H1 (cell line): ENCODE measurements at regions not wholly inside any gene's neighbourhood (a gene's known extent, or its start where the extent isn't known, plus 50 kb on each side); places are given as distances from the start of the nearest gene placed in this dataset.

Experiments
- CTCF ChIA-PET: fragments of 300-600 bp; sonication (Branson Sonifier 250); formaldehyde crosslinking; loops from one replicate; lab custom pipeline; 2021; ENCODE audit not compliant: partially characterized antibody; lab: Charles Lee
- POLR2A ChIA-PET: fragments of 300-600 bp; sonication (Branson Sonifier 250); formaldehyde crosslinking; loops from one replicate; lab custom pipeline; 2021; ENCODE audit warnings: inconsistent platforms; ENCODE audit not compliant: partially characterized antibody; lab: Charles Lee
- DNase-seq, 2 experiments: peaks; one replicate each; pipeline versions ENCODE4 v3.0.0 to v3.0.0-alpha.2; 2010 to 2022; ENCODE audit warnings: low spot score in 2 of 2, low read depth in 1 of 2, mixed read lengths in 1 of 2
- FAIRE-seq: peaks from 2 replicates; lab custom pipeline; 2011; peaks lifted over from hg19 to GRCh38; lab: Jason Lieb, UNC
- H2AFZ ChIP-seq: 2 replicates; pipeline ENCODE4 v1.8.1; 2012; ENCODE audit warnings: low read length, inconsistent platforms
- H2AK5ac ChIP-seq: 2 replicates; pipeline ENCODE4 v1.6.1; 2013; ENCODE audit warnings: low read depth, low read length
- H2BK120ac ChIP-seq: replicated peaks from 2 replicates; pipeline ENCODE3; 2013; ENCODE audit warnings: low read depth, low read length, inconsistent platforms
- H2BK12ac ChIP-seq: 2 replicates; pipeline ENCODE4 v1.6.1; 2013; ENCODE audit warnings: low read depth, low read length
- H2BK15ac ChIP-seq: 2 replicates; pipeline ENCODE4 v1.6.1; 2013; ENCODE audit warnings: low read length
- H2BK20ac ChIP-seq: 2 replicates; pipeline ENCODE4 v1.6.1; 2013; ENCODE audit warnings: low read length
- H2BK5ac ChIP-seq: 2 replicates; pipeline ENCODE4 v1.6.1; 2013; ENCODE audit warnings: low read depth, low read length
- H3K14ac ChIP-seq: 2 replicates; pipeline ENCODE4 v1.6.1; 2013; ENCODE audit warnings: inconsistent platforms; ENCODE audit not compliant: insufficient read length
- H3K18ac ChIP-seq: 2 replicates; pipeline ENCODE4 v1.6.1; 2013; ENCODE audit warnings: low read length; ENCODE audit errors: extremely low read depth
- H3K23ac ChIP-seq: 2 replicates; pipeline ENCODE4 v1.6.1; 2013; ENCODE audit warnings: inconsistent platforms; ENCODE audit not compliant: insufficient read length
- H3K23me2 ChIP-seq: 2 replicates; pipeline ENCODE4 v1.6.1; 2013; ENCODE audit warnings: low read depth, low read length
- H3K27ac ChIP-seq: 2 replicates; pipeline ENCODE4 v1.6.1; 2011; ENCODE audit warnings: low read depth, low read length, inconsistent platforms
- H3K27me3 ChIP-seq, 4 experiments: replicated peaks in 1 of 4; 1 replicate in 1 of 4; 2 replicates in 3 of 4; pipeline versions ENCODE4 v1.6.1 to v1.8.1; 2011 to 2013; ENCODE audit warnings: low read length in 3 of 4, mild to moderate bottlenecking in 3 of 4, inconsistent platforms in 2 of 4, mixed read lengths in 2 of 4, moderate library complexity in 1 of 4; ENCODE audit not compliant: control insufficient read depth in 3 of 4, insufficient read depth in 3 of 4; ENCODE audit errors: extremely low read depth in 1 of 4
- H3K36me3 ChIP-seq, 4 experiments: 2 replicates each; pipeline versions ENCODE4 v1.6.1 to v1.8.1; 2011 to 2013; ENCODE audit warnings: mild to moderate bottlenecking in 4 of 4, low read length in 3 of 4, moderate library complexity in 2 of 4, control low read depth in 1 of 4, inconsistent platforms in 1 of 4; ENCODE audit not compliant: insufficient read depth in 4 of 4, control insufficient read depth in 2 of 4
- H3K4ac ChIP-seq: replicated peaks from 2 replicates; pipeline ENCODE3; 2013; ENCODE audit warnings: low read length, low read depth, mixed read lengths, inconsistent platforms; ENCODE audit not compliant: insufficient read length
- H3K4me1 ChIP-seq, 4 experiments: replicated peaks in 1 of 4; 1 replicate in 1 of 4; 2 replicates in 3 of 4; pipeline versions ENCODE4 v1.6.1 to v1.8.1; 2011 to 2013; ENCODE audit warnings: low read length in 3 of 4, inconsistent platforms in 2 of 4, mixed read lengths in 1 of 4; ENCODE audit not compliant: insufficient read depth in 4 of 4, control insufficient read depth in 3 of 4
- H3K4me2 ChIP-seq, 2 experiments: 2 replicates each; pipeline versions ENCODE4 v1.6.1 to v1.8.1; 2011 to 2013; ENCODE audit warnings: low read depth in 2 of 2, low read length in 2 of 2, control low read depth in 1 of 2, inconsistent platforms in 1 of 2, mild to moderate bottlenecking in 1 of 2; ENCODE audit not compliant: insufficient read depth in 1 of 2
- H3K4me3 ChIP-seq, 4 experiments: fragments of 200-600, 300-600 bp in 1 of 4; sonication (generic), shearing (Covaris generic), sonication (Bioruptor Twin) in 1 of 4; 2 replicates each; pipeline versions ENCODE4 v1.5.1 to v1.8.1; 2011 to 2016; ENCODE audit warnings: low read length in 4 of 4, low read depth in 3 of 4, control low read depth in 2 of 4, inconsistent platforms in 2 of 4, mild to moderate bottlenecking in 2 of 4, mixed read lengths in 1 of 4, moderate library complexity in 1 of 4; ENCODE audit not compliant: insufficient read depth in 2 of 4; ENCODE audit errors: extremely low read depth in 1 of 4
- H3K56ac ChIP-seq: replicated peaks from 2 replicates; pipeline ENCODE3; 2013; ENCODE audit warnings: low read depth, mild to moderate bottlenecking, mixed read lengths, low read length, inconsistent platforms; ENCODE audit not compliant: insufficient read length
- H3K79me1 ChIP-seq: 2 replicates; pipeline ENCODE4 v1.6.1; 2013; ENCODE audit warnings: low read depth, low read length, control low read depth
- H3K79me2 ChIP-seq, 2 experiments: 2 replicates each; pipeline versions ENCODE4 v1.6.1 to v1.8.1; 2012 to 2013; ENCODE audit warnings: low read length in 2 of 2, mild to moderate bottlenecking in 2 of 2, inconsistent platforms in 1 of 2; ENCODE audit not compliant: insufficient read depth in 2 of 2, control insufficient read depth in 1 of 2
- H3K9ac ChIP-seq, 4 experiments: replicated peaks in 1 of 4; 1 replicate in 1 of 4; 2 replicates in 3 of 4; pipeline versions ENCODE4 v1.6.1 to v1.8.1; 2011 to 2013; ENCODE audit warnings: low read depth in 3 of 4, low read length in 3 of 4, control low read depth in 2 of 4, mild to moderate bottlenecking in 2 of 4, moderate library complexity in 2 of 4, inconsistent platforms in 1 of 4; ENCODE audit errors: extremely low read depth in 1 of 4
- H3K9me3 ChIP-seq, 2 experiments: 2 replicates each; pipeline versions ENCODE4 v1.6.1 to v1.8.1; 2012 to 2013; ENCODE audit warnings: mild to moderate bottlenecking in 2 of 2, moderate library complexity in 2 of 2, control low read depth in 1 of 2, inconsistent platforms in 1 of 2, low read depth in 1 of 2, low read length in 1 of 2, mixed read lengths in 1 of 2; ENCODE audit not compliant: insufficient read depth in 2 of 2
- H4K20me1 ChIP-seq, 2 experiments: replicated peaks in 1 of 2; 2 replicates each; pipeline versions ENCODE3 to v1.8.1; 2011 to 2013; ENCODE audit warnings: inconsistent platforms in 2 of 2, low read length in 2 of 2, mild to moderate bottlenecking in 1 of 2; ENCODE audit not compliant: insufficient read depth in 2 of 2, control insufficient read depth in 1 of 2
- H4K5ac ChIP-seq: 2 replicates; pipeline ENCODE4 v1.6.1; 2013; ENCODE audit warnings: low read length, low read depth, mixed read lengths, inconsistent platforms; ENCODE audit not compliant: insufficient read length
- H4K8ac ChIP-seq: 2 replicates; pipeline ENCODE4 v1.8.0; 2013; ENCODE audit warnings: mild to moderate bottlenecking, moderate library complexity, low read length, inconsistent platforms; ENCODE audit not compliant: insufficient read depth; ENCODE audit errors: extremely low read depth
- H4K91ac ChIP-seq: replicated peaks from 2 replicates; pipeline ENCODE3; 2013; ENCODE audit warnings: low read length, mixed read lengths, inconsistent platforms; ENCODE audit not compliant: insufficient read length
- BRCA1 ChIP-seq: IDR thresholded peaks from 2 replicates; pipeline ENCODE4 v1.6.1; 2012; ENCODE audit warnings: low read depth, low read length, improper control_type of control experiment
- CBX5 ChIP-seq: fragments of 300-800, 300-1000 bp; sonication (generic); IDR thresholded peaks from 2 replicates; pipeline ENCODE4 v1.7.1; 2016; ENCODE audit warnings: antibody characterized with exemption, low read length, low read depth
- CHD2 ChIP-seq: IDR thresholded peaks from 2 replicates; pipeline ENCODE4 v1.6.1; 2012; ENCODE audit warnings: low read length, improper control_type of control experiment
- CTBP2 ChIP-seq: IDR thresholded peaks from 2 replicates; pipeline ENCODE4 v1.7.0; 2011; ENCODE audit warnings: borderline replicate concordance, mild to moderate bottlenecking, moderate library complexity, mixed read lengths, low read length; ENCODE audit not compliant: insufficient read depth, insufficient read length
- EGR1 ChIP-seq: IDR thresholded peaks from 2 replicates; pipeline ENCODE4 v1.6.1; 2011; ENCODE audit warnings: low read depth, low read length, borderline replicate concordance
- HDAC6 ChIP-seq: IDR thresholded peaks from one replicate; pipeline ENCODE4 v1.7.1; 2012; ENCODE audit warnings: low read depth, mild to moderate bottlenecking, inconsistent platforms, low read length, moderate library complexity
- JUN ChIP-seq: IDR thresholded peaks from 2 replicates; pipeline ENCODE4 v1.6.1; 2011; ENCODE audit warnings: low read depth, mild to moderate bottlenecking, improper control_type of control experiment, low read length
- KDM4A ChIP-seq: IDR thresholded peaks from one replicate; pipeline ENCODE4 v1.7.1; 2012; ENCODE audit warnings: low read depth, mild to moderate bottlenecking, moderate library complexity, low read length, inconsistent platforms; ENCODE audit not compliant: severe bottlenecking
- MAFK ChIP-seq: IDR thresholded peaks from 2 replicates; pipeline ENCODE4 v1.6.1; 2012; ENCODE audit warnings: low read depth, mild to moderate bottlenecking, improper control_type of control experiment, low read length
- NANOG ChIP-seq: IDR thresholded peaks from 2 replicates; pipeline ENCODE4 v1.6.1; 2011; ENCODE audit warnings: low read length, low read depth, mild to moderate bottlenecking, inconsistent platforms; ENCODE audit not compliant: insufficient read depth, poor library complexity, severe bottlenecking
- NRF1 ChIP-seq: IDR thresholded peaks from 2 replicates; pipeline ENCODE4 v1.6.1; 2011; ENCODE audit warnings: mild to moderate bottlenecking, low read depth, low read length, improper control_type of control experiment
- PHF8 ChIP-seq: fragments of 200-600 bp; sonication (generic); conservative IDR thresholded peaks from 2 replicates; pipeline ENCODE4 v1.7.1; 2012; ENCODE audit warnings: low read depth, mild to moderate bottlenecking, inconsistent platforms, low read length, moderate library complexity
- POLR2AphosphoS5 ChIP-seq: IDR thresholded peaks from 2 replicates; pipeline ENCODE4 v1.6.1; 2011; ENCODE audit warnings: low read depth, low read length
- RBBP5 ChIP-seq: IDR thresholded peaks from 2 replicates; pipeline ENCODE4 v1.7.1; 2012; ENCODE audit warnings: low read depth, mild to moderate bottlenecking, inconsistent platforms, low read length, moderate library complexity, borderline replicate concordance
- SP4 ChIP-seq: IDR thresholded peaks from 2 replicates; pipeline ENCODE4 v1.6.1; 2012; ENCODE audit warnings: low read length, inconsistent platforms
- TAF7 ChIP-seq: optimal IDR thresholded peaks from 2 replicates; pipeline ENCODE3; 2011; ENCODE audit warnings: low read depth, mild to moderate bottlenecking, inconsistent platforms, low read length, moderate library complexity, borderline replicate concordance
- WGBS, 2 experiments: shearing (Covaris generic) in 1 of 2; methylation state at CpG; one replicate each; pipeline versions ENCODE4 v1.1.6 to v1.1.7; 2013 to 2015; ENCODE audit warnings: low lambda C conversion rate in 2 of 2, mixed read lengths in 2 of 2, inconsistent platforms in 1 of 2, low coverage in 1 of 2, missing lambda C conversion rate in 1 of 2; ENCODE audit not compliant: insufficient replicate concordance in 2 of 2, insufficient coverage in 1 of 2, insufficient read length in 1 of 2; ENCODE audit errors: extremely low coverage in 1 of 2, missing lambda C conversion rate in 1 of 2; 5-methylcytosine and 5-hydroxymethylcytosine counted together

- Histone ChIP-seq H4K20me1 (no peaks in the 10 kb centered on the region), H3K4me3 (no peak overlapping the region), H2BK12ac (no peak overlapping the region), H3K9ac (no peak overlapping the region), H3K23ac (no peak overlapping the region), H3K56ac (no peak overlapping the region), H3K23me2 (no peaks in the 10 kb centered on the region), H3K4ac (no peak overlapping the region), H3K9me3 (no peaks in the 10 kb centered on the region), H2BK15ac (no peak overlapping the region), H3K27ac (no peak overlapping the region), H3K79me1 (no peaks in the 10 kb centered on the region), H4K91ac (no peak overlapping the region), H3K27me3 (no peaks in the 10 kb centered on the region), H2BK20ac (no peak overlapping the region), H4K5ac (no peak overlapping the region), H3K4me2 (no peak overlapping the region), H3K79me2 (no peaks in the 10 kb centered on the region), H2AFZ (no peak overlapping the region), H3K4me1 (no peaks in the 10 kb centered on the region), H2BK120ac (no peak overlapping the region), H3K14ac (no peak overlapping the region), H2BK5ac (no peak overlapping the region), H4K8ac (no peak overlapping the region), H3K36me3 (no peaks in the 10 kb centered on the region), H3K18ac (no peak overlapping the region), H2AK5ac (no peak overlapping the region)
- DNase-seq: no peak
- 86% methylated on average over 1 of the region's 1 CpG; no CpG with 5 or more reads in 1 of the 2 experiments for WGBS, 2 experiments
- ChIA-PET POLR2A (no interaction called here), CTCF (no interaction called here)
- no peak for FAIRE-seq
- TF ChIP-seq RBBP5 (no peak), CBX5 (no peak), TAF7 (no peak), POLR2AphosphoS5 (no peak), CHD2 (no peak), BRCA1 (no peak), MAFK (no peak), JUN (no peak), PHF8 (no peak), NRF1 (no peak), EGR1 (no peak), HDAC6 (no peak), NANOG (no peak), KDM4A (no peak), CTBP2 (no peak), SP4 (no peak)
Observed at GRCh38 chr4:165678936-165679325, 194.1 kb upstream of the TLL1 start.
